HG02623 (cell line): ENCODE measurements at regions not wholly inside any gene's neighbourhood (a gene's known extent, or its start where the extent isn't known, plus 50 kb on each side); places are given as distances from the start of the nearest gene placed in this dataset.
"Not testable (repeated sequence)": the region's sequence is repeated elsewhere in the genome, so short reads cannot be mapped to it uniquely, and the experiment has no call there.

Experiments
- ATAC-seq: cut with Tn5 transposase; IDR thresholded peaks from one replicate; pipeline ENCODE4 v1.9.1; 2021; ENCODE audit warnings: moderate library complexity; ENCODE audit not compliant: unreplicated experiment

- no peak for ATAC-seq
Measured at GRCh38 chr13:63249411-63250187, 1834.0 kb upstream of the PCDH20 start.

GRCh38 chr13:63236667-63237396 lies 1821.2 kb upstream of the PCDH20 start:
- ATAC-seq = not testable (repeated sequence)

- ATAC-seq = not testable (repeated sequence)
Measured at GRCh38 chr13:63218596-63218995, 1802.9 kb upstream of the PCDH20 start.

- no peak for ATAC-seq
Measured at GRCh38 chr13:63209330-63210017, 1793.8 kb upstream of the PCDH20 start.

GRCh38 chr13:63208826-63209225 lies 1793.2 kb upstream of the PCDH20 start:
- ATAC-seq = no peak

GRCh38 chr13:63206461-63206860 lies 1790.8 kb upstream of the PCDH20 start:
- ATAC-seq = no peak

- ATAC-seq = no peak
Measured at GRCh38 chr13:63201493-63201892, 1785.8 kb upstream of the PCDH20 start.

- ATAC-seq = no peak
Measured at GRCh38 chr13:63199508-63199907, 1783.9 kb upstream of the PCDH20 start.

GRCh38 chr13:63198071-63198470 lies 1782.4 kb upstream of the PCDH20 start:
- ATAC-seq = no peak

GRCh38 chr13:63195726-63196125 lies 1780.1 kb upstream of the PCDH20 start:
- no peak for ATAC-seq

GRCh38 chr13:63190742-63191141 lies 1775.1 kb upstream of the PCDH20 start:
- ATAC-seq = no peak

GRCh38 chr13:63190219-63190618 lies 1774.6 kb upstream of the PCDH20 start:
- no peak for ATAC-seq

- no peak for ATAC-seq
Measured at GRCh38 chr13:63189712-63190111, 1774.1 kb upstream of the PCDH20 start.

- ATAC-seq = no peak
Measured at GRCh38 chr13:63184693-63185092, 1769.0 kb upstream of the PCDH20 start.

- ATAC-seq = no peak
Measured at GRCh38 chr13:63175536-63175935, 1759.9 kb upstream of the PCDH20 start.

GRCh38 chr13:63167699-63168337 lies 1752.2 kb upstream of the PCDH20 start:
- ATAC-seq = no peak

- no peak for ATAC-seq
Measured at GRCh38 chr13:63166345-63166744, 1750.7 kb upstream of the PCDH20 start.

GRCh38 chr13:63163903-63164302 lies 1748.3 kb upstream of the PCDH20 start:
- ATAC-seq = no peak

GRCh38 chr13:63161219-63161618 lies 1745.6 kb upstream of the PCDH20 start:
- no peak for ATAC-seq

GRCh38 chr13:63156816-63157215 lies 1741.2 kb upstream of the PCDH20 start:
- ATAC-seq = no peak

GRCh38 chr13:63149375-63149774 lies 1733.7 kb upstream of the PCDH20 start:
- ATAC-seq = no peak
